Fibroblast of upper back skin (primary cell): ENCODE measurements at regions not wholly inside any gene's neighbourhood (a gene's known extent, or its start where the extent isn't known, plus 50 kb on each side); places are given as distances from the start of the nearest gene placed in this dataset.

ENCODE experiments used
- DNase-seq: peaks from one replicate; pipeline ENCODE4 v3.0.0-alpha.2; 2013

- no peak for DNase-seq
Observed at GRCh38 chr1:117678246-117678977, 72.6 kb downstream of the TENT5C start.

GRCh38 chr1:117679299-117679698 is 73.5 kb downstream of the TENT5C start:
- DNase-seq, result no peak

GRCh38 chr1:117679868-117680267 is 74.0 kb downstream of the TENT5C start:
- no peak for DNase-seq

DNA sequence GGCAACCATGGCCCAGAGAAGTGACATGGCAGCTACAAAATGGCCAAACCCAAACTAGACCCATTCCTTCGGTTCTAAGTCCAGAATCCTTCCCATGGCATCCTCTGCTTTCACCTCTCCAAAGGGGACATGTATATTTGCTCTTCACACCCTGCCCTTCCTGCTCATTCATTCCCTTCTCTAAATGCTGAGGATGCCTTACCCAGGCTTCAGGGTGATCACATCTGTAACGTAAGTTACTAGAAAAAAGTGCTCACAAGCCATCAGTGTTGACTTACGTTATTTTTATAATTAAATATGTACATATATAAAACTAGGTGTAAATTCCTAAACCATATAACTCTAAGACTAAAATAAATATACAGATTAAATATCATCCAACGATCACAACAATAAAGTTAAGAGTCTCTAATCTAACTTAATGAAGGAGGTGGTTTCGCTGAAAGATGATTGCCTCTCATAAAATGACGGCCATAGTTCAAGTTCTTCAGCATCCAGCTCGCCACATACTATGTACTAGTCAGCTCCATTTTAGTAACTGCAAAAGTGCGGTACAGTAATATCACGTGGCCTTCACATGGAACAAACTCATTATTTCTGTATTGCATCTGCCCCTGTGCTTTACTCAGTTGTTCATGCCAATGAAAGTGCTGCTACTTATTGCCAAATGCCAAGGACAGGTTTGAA is 74.6 kb downstream of the TENT5C start:
- DNase-seq, result no peak

GRCh38 chr1:117681093-117681900 is 75.4 kb downstream of the TENT5C start:
- DNase-seq, result no peak

DNA sequence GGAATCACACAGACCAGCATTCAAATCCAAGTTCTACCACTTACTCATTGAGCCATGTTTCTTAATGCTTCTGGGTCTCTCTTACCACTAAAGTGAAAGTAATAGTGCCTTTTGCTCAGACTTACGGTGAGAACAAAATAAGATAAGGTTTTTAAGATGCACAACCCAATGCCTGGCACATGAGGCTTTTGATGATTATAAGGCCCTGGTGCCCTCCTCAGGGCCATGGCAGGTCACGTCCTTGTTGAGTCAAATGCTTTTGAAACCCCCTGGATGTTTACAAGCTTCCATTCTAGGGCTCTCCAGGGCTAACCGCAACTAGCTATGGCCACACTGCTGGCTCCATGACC is 76.0 kb downstream of the TENT5C start:
- no peak for DNase-seq

GRCh38 chr1:117682372-117682771 is 76.5 kb downstream of the TENT5C start:
- no peak for DNase-seq

- DNase-seq, result peak; percentile 78
Observed at GRCh38 chr1:117683571-117684285, 77.9 kb downstream of the TENT5C start.

DNA sequence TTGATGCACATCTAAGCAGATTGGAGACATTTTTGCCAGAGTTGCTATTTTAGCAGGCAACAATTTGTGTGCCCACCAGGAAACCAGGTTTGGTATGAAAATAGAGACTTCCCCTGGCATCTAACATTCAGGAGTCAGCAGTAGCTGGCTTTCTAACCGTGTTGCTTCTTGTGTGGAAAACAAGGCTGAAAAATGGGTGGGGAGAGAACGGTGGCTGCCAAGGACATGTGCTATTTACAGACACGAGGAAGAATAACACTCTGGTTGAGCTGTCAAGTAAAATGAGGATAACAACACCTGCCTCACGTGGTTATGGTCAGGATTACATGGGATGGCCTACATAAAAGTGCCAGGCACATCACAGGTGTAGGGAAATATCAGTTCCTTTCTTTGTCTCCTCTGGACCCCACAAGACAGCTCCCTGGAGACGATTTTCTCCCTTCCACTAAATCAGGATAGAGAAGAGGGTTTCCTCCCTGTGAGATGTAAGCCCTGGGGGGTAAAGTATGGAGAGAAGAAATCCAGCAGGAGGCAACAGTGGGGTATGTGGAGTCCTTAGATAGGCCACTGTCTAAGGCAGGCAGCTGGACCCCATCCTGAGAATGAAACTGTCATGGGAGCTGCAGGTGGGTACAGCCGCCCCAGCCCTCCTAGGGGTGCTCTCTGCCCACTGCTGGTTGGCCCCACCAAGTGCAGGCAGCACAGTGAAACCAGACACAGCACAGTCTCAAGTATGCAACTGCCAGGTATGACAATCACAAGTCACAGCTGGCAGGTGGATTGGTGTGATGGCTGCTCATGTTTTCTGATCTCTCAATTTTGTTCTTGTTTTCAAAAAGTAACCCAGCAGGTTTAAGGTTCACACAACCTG is 80.3 kb downstream of the TENT5C start:
- no peak for DNase-seq

- DNase-seq, result peak; percentile 62
Observed at GRCh38 chr1:117686907-117687306, 81.1 kb downstream of the TENT5C start.

- DNase-seq, result no peak
Observed at GRCh38 chr1:117689997-117690625, 84.3 kb downstream of the TENT5C start.

- DNase-seq, result no peak
Observed at GRCh38 chr1:117691942-117692341, 86.1 kb downstream of the TENT5C start.

DNA sequence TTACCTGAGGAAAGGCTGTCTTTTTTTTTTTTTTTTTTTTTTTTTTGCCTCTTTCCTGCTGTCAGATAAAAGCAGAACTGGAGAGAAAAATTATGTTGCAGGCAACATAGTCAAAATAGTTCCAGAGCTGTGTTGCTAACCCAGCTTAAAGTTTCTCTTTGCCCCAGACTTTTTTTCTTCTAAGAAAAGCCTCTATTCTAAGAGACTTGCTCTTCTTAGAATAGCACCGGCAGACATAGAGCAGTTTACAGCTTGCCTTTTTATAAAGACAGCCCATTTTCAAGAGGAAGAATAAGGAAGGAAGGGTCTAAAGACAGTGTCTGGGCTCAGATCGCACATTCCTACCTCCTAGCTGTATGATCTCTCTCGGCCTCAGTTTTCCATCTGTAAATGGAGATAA is 88.7 kb downstream of the TENT5C start:
- DNase-seq, result no peak

DNA sequence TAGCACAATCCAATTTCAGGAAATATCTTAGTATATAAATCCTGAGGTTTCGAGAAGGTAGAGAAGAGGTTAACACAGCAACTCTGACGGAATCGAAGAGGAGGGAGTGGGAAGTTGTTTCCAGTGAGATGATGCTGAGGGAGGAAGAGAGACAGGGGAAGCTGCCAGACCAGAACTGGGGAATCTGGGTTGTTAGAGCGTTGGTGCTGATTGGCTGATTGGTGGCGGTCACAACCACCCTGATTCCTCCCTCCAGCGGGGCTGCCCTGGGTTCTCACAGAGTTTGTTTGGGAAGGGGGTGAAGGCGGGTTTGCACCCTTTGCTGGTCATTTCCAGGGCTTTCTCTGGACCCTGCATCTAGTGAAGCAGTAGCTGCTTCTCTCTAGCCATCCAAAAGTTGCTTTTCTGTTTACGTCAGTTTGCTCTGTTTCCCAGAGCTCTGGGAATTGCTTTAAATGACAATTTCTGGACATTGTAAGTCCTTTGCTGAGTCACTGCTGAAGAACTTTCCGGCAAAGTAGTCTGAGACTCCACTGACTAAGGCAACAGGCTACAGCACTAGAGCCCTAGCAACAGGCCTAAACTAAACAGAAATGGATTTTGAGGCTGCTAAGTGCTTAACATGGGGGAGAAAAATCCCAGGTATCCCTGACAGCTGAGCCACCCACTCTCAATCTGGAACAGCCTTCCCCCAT is 90.1 kb downstream of the TENT5C start:
- DNase-seq, result peak; percentile 84

DNA sequence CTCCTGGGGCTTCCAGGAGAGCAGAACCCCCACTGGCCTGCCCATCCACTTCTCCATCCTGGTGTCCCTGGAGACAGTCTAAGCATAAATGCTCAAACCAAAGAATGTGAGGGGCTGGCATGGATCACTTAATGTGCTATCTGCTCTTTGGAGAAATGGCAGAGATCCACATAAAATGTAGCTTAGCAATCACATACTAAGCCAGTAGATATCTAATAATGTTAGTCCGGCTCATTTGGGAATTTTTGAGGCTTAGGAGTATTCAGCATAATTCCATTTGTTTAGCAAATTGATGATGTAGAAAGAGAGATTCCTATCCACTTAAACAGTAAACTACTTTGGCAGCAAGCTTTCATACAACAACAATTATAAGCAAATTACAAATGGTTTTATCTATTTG is 90.7 kb downstream of the TENT5C start:
- peak; percentile 88 for DNase-seq

DNA sequence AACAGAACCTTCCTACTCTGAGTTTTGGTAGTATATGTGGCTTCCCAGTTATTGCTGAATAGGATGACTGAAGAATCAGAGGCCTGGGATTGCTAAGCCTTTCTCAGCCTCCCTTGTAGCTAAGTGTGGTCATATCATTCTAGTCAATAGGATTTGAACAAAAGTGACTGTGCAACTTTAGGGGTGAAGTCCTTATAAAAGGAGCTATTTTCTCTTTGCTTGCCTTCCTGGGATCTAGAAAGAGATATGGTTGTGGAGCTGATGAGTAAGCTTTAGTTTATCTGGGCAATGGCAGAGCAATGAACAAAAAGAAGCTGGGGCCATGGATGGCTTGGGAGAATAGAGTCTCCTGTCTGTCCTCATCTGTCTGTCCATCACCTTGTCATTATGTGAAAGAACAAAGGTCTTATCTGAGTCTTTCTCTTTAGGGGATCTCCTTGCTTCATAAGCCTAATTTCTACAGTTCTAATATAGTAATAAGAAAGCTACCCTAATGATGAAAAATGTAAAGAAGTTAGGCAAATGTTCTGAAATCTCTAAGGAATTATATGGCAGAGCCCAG is 91.5 kb downstream of the TENT5C start:
- no peak for DNase-seq

DNA sequence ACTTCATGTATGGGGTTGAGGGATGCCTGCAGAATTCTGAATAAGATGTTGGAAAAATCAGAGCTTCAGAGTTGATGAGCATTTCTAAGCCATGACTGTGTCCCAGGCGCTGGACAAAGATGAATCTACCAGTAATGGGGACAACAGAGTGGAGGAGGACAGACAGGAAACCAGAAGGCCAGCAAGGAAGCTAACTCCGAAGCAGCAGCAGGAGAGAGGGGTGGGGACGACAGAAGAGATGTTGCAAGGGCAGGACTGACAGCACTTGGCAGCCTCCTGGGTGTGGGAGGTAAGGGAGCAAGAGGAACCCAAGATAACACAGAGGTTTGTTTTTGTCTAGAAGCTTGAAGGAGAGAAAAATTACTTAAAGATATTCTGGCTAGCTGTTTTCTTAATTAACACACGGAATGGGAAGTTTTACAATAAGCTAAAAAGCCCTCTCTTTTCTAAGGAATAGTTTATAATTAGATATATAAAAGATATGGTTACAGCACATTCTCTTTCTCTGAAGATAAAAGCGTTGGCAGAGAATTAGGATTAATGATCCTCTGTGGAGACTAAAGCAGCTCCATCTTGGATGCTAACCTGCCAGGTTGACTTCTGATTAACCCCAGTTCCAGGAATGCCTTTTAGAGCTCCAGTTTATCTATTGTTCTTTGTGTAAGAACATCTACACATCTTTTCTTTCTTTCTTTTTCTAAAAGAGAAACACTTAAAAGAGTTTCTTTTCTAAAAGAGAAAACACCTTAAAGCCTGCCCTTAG is 92.7 kb downstream of the TENT5C start:
- DNase-seq, result no peak

DNA sequence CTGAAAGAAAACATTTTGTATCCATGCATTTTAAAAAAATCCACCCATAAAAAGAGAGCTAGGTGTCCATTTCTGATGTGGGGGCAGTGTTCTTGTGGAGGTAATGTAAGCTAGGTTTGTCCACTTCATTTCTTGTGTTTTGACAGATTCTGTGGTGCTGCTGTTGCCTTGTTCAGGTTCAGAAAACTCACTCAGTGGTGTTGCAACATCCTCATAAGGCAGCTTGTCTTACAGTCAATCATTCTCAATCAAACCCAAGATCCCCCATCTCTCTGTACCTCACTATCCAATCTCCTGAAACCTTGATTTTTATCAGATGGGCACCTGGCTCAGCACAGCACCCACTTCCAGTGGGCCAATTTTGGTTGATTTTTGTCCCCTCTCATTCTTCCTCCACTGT is 94.1 kb downstream of the TENT5C start:
- DNase-seq, result no peak

DNA sequence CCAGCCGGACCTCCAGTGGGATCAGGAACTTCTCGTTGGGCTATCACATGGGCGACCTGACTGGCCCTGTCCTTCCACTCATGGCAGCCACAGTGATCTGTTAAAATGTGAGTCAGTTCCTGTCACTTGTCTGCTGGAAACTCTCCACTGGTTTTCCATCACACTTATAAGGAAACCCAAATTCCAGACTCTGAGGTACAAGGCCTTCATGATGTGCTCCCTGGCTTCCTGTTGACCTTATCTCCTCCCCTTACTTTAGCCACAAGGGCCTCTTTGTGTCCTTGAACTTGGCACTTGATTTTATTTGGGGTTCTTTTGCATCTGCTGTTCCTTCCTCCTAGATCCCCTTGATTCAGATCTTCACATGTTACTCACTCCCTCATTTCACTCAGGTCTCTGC is 96.8 kb downstream of the TENT5C start:
- DNase-seq, result no peak

DNA sequence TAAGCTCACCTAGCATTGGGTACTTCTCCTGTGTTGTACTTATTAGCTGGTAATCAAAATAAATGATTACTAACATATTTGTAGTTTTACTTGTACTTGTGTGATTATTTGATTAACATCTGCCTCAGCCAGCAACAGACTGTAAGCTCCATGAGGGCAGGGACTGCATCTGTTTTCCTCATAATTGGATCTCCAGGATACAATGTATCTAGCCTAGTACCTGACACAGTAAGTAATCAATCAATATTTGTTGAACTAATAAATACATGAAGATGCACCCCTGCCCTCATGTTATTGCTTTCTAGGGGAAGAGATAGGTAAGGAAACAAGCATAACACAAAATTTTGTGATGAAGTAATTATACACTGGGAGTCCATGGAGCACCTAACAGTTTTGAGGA is 101.5 kb downstream of the TENT5C start:
- DNase-seq, result no peak
